HG03558 (cell line): ENCODE measurements at regions not wholly inside any gene's neighbourhood (a gene's known extent, or its start where the extent isn't known, plus 50 kb on each side); places are given as distances from the start of the nearest gene placed in this dataset.
A peak's percentile ranks its signal among the peaks of the same experiment; 100 is the strongest.

ENCODE experiments used
- ATAC-seq: cut with Tn5 transposase; IDR thresholded peaks from one replicate; pipeline ENCODE4 v1.9.1; 2021; ENCODE audit warnings: moderate number of reproducible peaks; ENCODE audit not compliant: unreplicated experiment; ENCODE audit errors: extremely low read depth

- no peak for ATAC-seq
Observed at GRCh38 chr3:459311-459670, 262.7 kb downstream of the CHL1 start.

- ATAC-seq = no peak
Observed at GRCh38 chr3:461006-461405, 264.4 kb downstream of the CHL1 start.

DNA sequence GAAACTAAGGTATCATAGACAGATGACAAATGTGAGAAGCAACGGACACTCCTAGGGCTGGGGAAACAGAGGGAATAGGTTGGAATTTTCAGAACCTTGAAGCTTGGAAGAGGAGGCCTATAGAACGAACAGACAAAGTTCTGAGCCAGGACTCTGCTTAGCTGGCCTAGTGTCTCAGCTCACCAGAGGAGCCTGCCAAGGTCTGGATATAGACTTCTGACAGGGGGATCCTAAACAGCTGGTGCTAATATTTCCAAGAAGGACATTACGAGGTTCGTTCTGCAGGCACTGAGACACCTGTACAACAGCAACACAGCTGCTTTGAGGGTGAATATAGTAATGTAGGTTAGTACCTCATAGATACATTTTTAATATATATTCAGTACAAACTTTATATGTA lies 266.3 kb downstream of the CHL1 start:
- no peak for ATAC-seq

DNA sequence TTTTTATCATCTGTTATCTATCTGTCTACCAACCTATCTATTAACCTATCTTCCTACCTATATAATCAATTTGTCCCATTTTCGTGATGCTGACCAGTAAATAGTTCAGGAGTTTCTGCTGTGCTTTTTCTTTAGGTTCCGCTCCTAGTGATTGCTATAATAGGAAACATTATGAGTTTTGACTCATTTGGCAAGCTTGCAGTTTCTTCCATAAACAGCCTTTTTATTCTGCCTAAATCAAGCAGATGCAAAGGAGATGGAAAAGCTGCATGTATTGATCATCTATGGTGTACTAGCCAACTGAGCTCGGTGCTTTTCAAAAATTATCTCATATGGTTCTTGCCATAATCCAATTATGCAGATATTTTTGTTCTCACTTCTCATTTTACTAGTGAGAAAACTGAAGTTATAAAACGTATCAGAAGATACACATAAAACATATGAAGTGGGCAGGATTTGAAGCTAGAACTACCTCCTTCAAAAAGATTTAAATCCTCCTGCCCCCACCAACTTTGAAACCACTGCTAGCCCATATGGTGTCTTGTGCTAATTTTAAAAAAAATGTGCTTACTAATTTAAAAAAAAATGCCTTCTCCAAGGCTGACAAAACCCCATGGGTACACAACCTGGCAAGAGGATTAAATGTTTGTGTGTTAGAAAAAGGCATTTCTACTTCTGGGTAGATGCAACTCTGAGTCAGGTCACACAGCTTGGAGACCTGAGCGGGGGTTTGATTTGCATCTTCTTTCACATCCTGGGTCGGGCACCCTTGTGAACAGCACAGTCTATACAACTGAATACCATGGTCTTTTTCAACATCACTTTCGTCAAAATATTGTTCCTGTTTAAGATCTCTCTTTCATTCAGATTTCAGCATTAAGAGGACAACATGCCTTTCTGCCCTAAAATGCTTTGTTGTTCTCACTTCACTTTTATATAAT lies 267.0 kb downstream of the CHL1 start:
- ATAC-seq = peak; percentile 94

DNA sequence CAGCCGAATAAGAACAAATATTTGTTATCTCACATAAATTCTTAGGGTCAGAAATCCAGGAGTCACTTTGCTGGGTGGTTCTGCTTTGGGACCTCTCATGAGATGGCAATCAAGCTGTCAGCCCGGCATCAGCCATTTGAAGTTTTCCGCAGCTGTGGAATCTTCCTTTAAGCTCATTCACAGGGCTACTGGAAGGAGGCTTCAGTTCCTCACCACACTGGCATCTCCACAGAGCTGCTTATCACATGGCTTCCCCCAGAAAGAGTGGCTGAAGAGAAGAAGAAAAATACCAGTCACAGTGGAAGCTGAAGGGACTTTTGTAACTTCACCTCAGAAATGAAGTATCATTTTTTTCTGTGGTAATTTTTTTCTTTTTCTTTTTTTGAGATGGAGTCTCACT lies 267.7 kb downstream of the CHL1 start:
- ATAC-seq = peak; percentile 10

DNA sequence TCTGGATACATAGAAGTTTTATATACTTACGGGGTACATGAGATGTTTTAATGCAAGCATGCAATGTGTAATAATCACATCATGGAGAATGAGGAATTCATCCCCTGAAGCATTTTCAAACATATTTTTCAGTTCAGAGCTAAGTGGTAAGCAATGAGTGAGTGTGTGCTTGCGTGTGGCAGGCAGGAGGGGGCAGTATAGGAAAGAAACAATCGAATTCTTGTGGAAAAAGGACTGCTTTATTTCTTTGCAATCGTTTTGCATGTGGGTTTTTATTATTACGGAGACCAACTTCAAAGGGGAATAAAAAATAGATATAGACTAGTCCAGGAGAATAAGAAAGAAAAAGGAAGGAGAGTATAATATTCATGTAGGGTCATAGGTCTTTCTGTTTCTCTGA lies 271.6 kb downstream of the CHL1 start:
- ATAC-seq = no peak

GRCh38 chr3:473033-473800 lies 276.7 kb downstream of the CHL1 start:
- ATAC-seq = no peak

- ATAC-seq = no peak
Observed at GRCh38 chr3:474828-475227, 278.3 kb downstream of the CHL1 start.

- no peak for ATAC-seq
Observed at GRCh38 chr3:480070-480469, 283.5 kb downstream of the CHL1 start.

DNA sequence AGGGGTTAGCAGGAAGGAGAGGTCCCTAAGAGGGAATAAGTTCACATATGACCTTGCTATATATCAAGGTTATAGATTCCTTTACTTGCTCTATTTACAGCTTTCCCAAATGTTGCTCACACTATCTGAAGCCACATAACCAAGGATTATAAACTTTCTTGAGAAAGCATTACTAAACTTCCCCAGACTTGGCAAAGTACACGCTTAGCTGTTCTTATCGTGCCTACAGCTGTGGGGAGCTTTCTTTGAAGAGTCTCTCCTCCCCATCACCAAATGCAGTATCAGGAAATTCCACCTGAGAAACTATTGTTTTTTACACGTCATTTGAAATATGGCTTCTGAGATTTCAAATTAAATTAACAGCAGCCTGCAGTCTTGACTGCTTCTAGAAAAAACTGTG lies 284.5 kb downstream of the CHL1 start:
- no peak for ATAC-seq

DNA sequence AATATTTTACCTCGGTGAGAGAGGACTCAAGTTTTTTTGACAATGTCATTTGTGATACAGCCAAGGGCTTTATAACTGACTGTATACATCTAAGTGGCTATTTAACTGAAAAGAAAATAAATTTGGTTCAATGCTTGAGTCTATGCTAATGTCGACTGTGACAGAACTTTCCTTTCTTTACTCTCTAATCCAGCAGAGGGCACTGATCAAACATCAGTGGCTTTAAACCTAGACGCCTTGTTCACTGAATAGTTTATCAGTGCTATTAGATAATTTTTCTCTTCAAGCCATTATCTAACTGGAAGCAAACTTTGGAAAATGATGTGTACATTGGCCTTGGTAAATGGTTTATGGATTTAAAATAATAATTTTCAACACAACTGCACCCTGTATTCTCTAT lies 285.1 kb downstream of the CHL1 start:
- ATAC-seq = no peak

GRCh38 chr3:482479-482878 lies 285.9 kb downstream of the CHL1 start:
- no peak for ATAC-seq

GRCh38 chr3:484341-484740 lies 287.8 kb downstream of the CHL1 start:
- ATAC-seq = no peak

- no peak for ATAC-seq
Observed at GRCh38 chr3:487614-488013, 291.1 kb downstream of the CHL1 start.

- no peak for ATAC-seq
Observed at GRCh38 chr3:492586-493316, 296.2 kb downstream of the CHL1 start.

GRCh38 chr3:494190-494589 lies 297.6 kb downstream of the CHL1 start:
- no peak for ATAC-seq

DNA sequence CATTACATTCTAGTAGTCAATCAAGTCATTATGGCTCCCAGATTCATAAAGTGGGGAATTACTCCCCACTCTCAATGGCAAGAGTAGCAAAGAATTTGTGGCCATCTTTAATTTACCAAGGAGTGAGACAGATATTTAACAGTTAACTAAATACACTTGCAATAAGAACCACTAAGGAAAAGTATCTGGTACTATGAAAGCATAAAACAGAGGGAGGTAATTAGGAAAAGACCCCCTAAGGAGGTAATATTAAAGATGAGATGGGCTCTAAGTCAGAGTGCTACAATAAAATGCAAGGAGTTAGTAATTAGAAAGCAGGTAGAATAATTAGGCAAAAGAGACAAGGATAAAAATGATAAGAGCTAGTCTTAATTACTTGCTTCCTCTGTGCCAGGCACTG lies 301.9 kb downstream of the CHL1 start:
- no peak for ATAC-seq

DNA sequence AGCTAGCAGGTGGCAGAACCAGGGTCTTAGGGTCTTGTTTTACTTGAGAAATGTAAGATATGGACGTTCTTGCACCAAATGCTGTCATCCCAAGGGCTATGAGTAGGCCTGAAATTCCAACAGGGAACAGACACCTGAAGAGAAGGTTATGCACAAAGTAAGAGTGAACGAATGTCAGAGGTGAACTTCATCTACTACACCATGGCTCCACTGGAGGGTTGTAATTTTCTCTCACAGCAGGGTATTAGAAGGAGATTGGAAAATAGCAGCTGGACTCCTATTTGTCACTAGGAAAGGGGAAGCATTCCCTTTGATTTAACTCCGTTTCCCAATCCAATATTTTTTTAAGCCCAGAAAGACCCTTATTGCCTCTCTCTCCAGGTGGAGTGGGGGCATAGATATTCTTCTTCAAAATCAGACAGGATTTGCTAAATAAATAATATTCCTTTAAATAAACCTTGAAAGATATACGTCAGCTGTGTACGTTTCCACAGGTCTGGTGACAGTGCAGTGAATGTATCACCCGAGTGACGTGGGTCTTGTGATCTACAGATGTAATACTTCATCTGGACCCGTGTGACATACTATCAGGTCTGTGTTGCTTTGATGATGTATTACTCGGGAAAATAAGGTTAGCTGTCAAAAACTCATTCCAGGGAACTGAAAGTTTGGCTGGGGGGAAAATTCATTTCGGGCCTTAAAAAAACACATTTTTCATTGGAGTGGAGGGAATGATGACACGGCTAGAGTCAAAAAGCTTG lies 302.6 kb downstream of the CHL1 start:
- ATAC-seq = no peak

DNA sequence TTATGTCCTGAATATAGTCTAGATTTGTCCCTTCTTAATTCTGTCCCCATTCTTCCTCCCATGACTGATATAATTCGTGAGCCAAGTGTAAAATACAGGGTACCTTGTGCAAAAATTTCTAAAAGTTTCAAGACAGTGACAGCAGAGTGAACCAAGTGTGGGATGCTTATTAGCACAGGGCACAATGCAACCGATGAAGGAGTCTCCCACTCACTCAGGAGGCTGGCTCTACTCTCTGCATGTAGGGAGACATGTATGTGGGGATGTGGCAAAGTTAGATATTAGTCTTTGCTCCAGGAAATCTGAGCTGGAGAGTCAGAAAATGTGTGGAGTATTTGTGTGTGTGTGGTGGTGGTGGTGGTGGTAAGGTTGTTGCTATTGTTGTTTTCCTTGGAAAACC lies 305.9 kb downstream of the CHL1 start:
- no peak for ATAC-seq

DNA sequence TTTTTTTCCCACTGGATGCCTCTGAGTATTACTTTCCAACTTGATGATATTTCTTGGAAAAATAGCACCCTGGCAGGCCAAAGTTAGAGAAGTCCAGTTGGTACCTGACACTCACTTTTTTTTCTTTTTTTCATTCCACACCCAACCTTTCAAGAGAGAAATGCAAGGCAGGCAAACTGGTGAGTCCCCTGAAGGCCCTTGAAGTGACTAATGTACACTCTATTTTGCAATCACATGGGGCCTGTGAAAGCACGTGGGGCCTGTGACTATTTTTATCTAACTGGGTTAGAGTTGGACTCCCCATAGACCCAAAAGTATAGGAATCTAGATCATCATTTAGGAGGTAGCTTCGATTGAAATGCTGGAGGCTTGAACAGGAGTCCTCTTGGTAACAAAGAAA lies 316.7 kb downstream of the CHL1 start:
- ATAC-seq = no peak
